OCI-LY3 (cell line): ENCODE measurements at regions not wholly inside any gene's neighbourhood (a gene's known extent, or its start where the extent isn't known, plus 50 kb on each side); places are given as distances from the start of the nearest gene placed in this dataset.

Source experiments
- H2AFZ ChIP-seq: fragments of 200-600, 300-600 bp; shearing (Covaris generic); 2 replicates; pipeline ENCODE4 v1.6.0; 2014; ENCODE audit warnings: antibody characterized with exemption, low read depth, low read length
- H3K27ac ChIP-seq: fragments of 200-600, 300-600 bp; sonication (generic); 2 replicates; pipeline ENCODE4 v1.5.1; 2014; ENCODE audit warnings: mild to moderate bottlenecking, low read length, moderate library complexity, mixed read lengths
- H3K27me3 ChIP-seq: fragments of 200-600, 300-600 bp; sonication (generic); 2 replicates; pipeline ENCODE4 v1.6.1; 2014; ENCODE audit warnings: low read depth, low read length, mixed read lengths
- H3K36me3 ChIP-seq: fragments of 200-600, 300-600 bp; sonication (generic); replicated peaks from 2 replicates; pipeline ENCODE3; 2014; ENCODE audit warnings: low read depth, low read length, mixed read lengths
- H3K4me1 ChIP-seq: fragments of 300-600, 200-600 bp; sonication (generic); 2 replicates; pipeline ENCODE4 v1.6.1; 2014; ENCODE audit warnings: low read length, mixed read lengths
- H3K4me2 ChIP-seq: fragments of 200-600, 300-600 bp; sonication (generic); 2 replicates; pipeline ENCODE4 v1.6.1; 2014; ENCODE audit warnings: low read length, mixed read lengths
- H3K4me3 ChIP-seq: fragments of 300-600, 200-600 bp; sonication (generic); 2 replicates; pipeline ENCODE4 v1.5.1; 2014; ENCODE audit warnings: antibody characterized with exemption, mild to moderate bottlenecking, low read length, moderate library complexity
- H3K79me2 ChIP-seq: fragments of 300-600, 200-600 bp; shearing (Covaris generic); 2 replicates; pipeline ENCODE4 v1.6.1; 2014; ENCODE audit warnings: mild to moderate bottlenecking, low read length, mixed read lengths
- H3K9ac ChIP-seq: fragments of 300-600, 200-600 bp; shearing (Covaris generic); 2 replicates; pipeline ENCODE4 v1.6.0; 2014; ENCODE audit warnings: mild to moderate bottlenecking, low read length, moderate library complexity
- H3K9me3 ChIP-seq: fragments of 200-600, 300-600 bp; shearing (Covaris generic); 2 replicates; pipeline ENCODE4 v1.6.1; 2014; ENCODE audit warnings: low read length, mixed read lengths; ENCODE audit not compliant: insufficient read depth
- H4K20me1 ChIP-seq: fragments of 200-600, 300-600 bp; sonication (generic); 2 replicates; pipeline ENCODE4 v1.6.1; 2016; ENCODE audit warnings: low read length, mixed read lengths; ENCODE audit not compliant: insufficient read depth
- CTCF ChIP-seq: fragments of 200-600, 300-600 bp; sonication (generic); IDR thresholded peaks from 2 replicates; pipeline ENCODE4 v1.5.1; 2014; ENCODE audit warnings: antibody characterized with exemption, low read length, low read depth
- EZH2phosphoT487 ChIP-seq: fragments of 200-600 bp; shearing (Covaris generic); IDR thresholded peaks from 2 replicates; pipeline ENCODE4 v1.6.1; 2018; ENCODE audit warnings: antibody characterized with exemption, mixed run types, low read depth

GRCh38 chr2:226358688-226359087 lies 440.9 kb downstream of the IRS1 start:
- Histone ChIP-seq H4K20me1 (no peaks in the 10 kb centered on the region), H3K27ac (no peak overlapping the region), H3K4me2 (peak overlapping the region; percentile 47), H3K4me1 (peaks cover 14% of the 10 kb centered on the region), H3K79me2 (no peaks in the 10 kb centered on the region), H3K27me3 (peaks cover 16% of the 10 kb centered on the region), H3K36me3 (no peaks in the 10 kb centered on the region), H3K9ac (no peak overlapping the region), H2AFZ (no peak overlapping the region), H3K9me3 (no peaks in the 10 kb centered on the region), H3K4me3 (peak overlapping the region; percentile 24)
- TF ChIP-seq CTCF (no peak), EZH2phosphoT487 (no peak)

GRCh38 chr2:226357816-226358215 lies 441.8 kb downstream of the IRS1 start:
- Histone ChIP-seq H3K36me3 (no peaks in the 10 kb centered on the region), H3K27me3 (peaks cover 16% of the 10 kb centered on the region), H2AFZ (no peak overlapping the region), H3K4me1 (peaks cover 14% of the 10 kb centered on the region), H3K9ac (no peak overlapping the region), H3K4me2 (no peak overlapping the region), H4K20me1 (no peaks in the 10 kb centered on the region), H3K4me3 (no peak overlapping the region), H3K79me2 (no peaks in the 10 kb centered on the region), H3K27ac (no peak overlapping the region), H3K9me3 (no peaks in the 10 kb centered on the region)
- TF ChIP-seq EZH2phosphoT487 (no peak), CTCF (no peak)

GRCh38 chr2:226355600-226355999 lies 444.0 kb downstream of the IRS1 start:
- no peaks in the 10 kb centered on the region for H4K20me1 ChIP-seq
- no peak overlapping the region for H3K4me3 ChIP-seq

GRCh38 chr2:226354434-226354833 lies 445.2 kb downstream of the IRS1 start:
- H3K4me1 ChIP-seq = peaks cover 9% of the 10 kb centered on the region
- no peak overlapping the region for H3K9ac ChIP-seq
- no peaks in the 10 kb centered on the region for H3K9me3 ChIP-seq
- H3K27ac ChIP-seq = no peak overlapping the region
- no peaks in the 10 kb centered on the region for H4K20me1 ChIP-seq
- H3K36me3 ChIP-seq = no peaks in the 10 kb centered on the region
- TF ChIP-seq CTCF (no peak), EZH2phosphoT487 (no peak)
- no peaks in the 10 kb centered on the region for H3K79me2 ChIP-seq
- no peak overlapping the region for H3K4me2 ChIP-seq
- H3K4me3 ChIP-seq = no peak overlapping the region
- no peak overlapping the region for H2AFZ ChIP-seq
- H3K27me3 ChIP-seq = peaks cover 16% of the 10 kb centered on the region

More at GRCh38 chr2:226355600-226355999, 444.0 kb downstream of the IRS1 start:
- H3K27ac ChIP-seq = no peak overlapping the region
- H3K36me3 ChIP-seq = no peaks in the 10 kb centered on the region
- H3K9ac ChIP-seq = no peak overlapping the region
- peaks cover 14% of the 10 kb centered on the region for H3K4me1 ChIP-seq
- no peak overlapping the region for H2AFZ ChIP-seq
- no peaks in the 10 kb centered on the region for H3K79me2 ChIP-seq
- H3K27me3 ChIP-seq = peaks cover 16% of the 10 kb centered on the region
- H3K4me2 ChIP-seq = no peak overlapping the region
- no peaks in the 10 kb centered on the region for H3K9me3 ChIP-seq
- TF ChIP-seq CTCF = no peak
- no peak for TF ChIP-seq EZH2phosphoT487
